GM18505 (cell line): ENCODE measurements at regions not wholly inside any gene's neighbourhood (a gene's known extent, or its start where the extent isn't known, plus 50 kb on each side); places are given as distances from the start of the nearest gene placed in this dataset.

Experiments used
- ATAC-seq: cut with Tn5 transposase; IDR thresholded peaks from one replicate; pipeline ENCODE4 v1.9.1; 2021; ENCODE audit not compliant: unreplicated experiment
- POLR2A ChIP-seq: IDR thresholded peaks from 4 replicates; pipeline ENCODE4 v1.6.1; 2011; ENCODE audit warnings: borderline replicate concordance; ENCODE audit not compliant: insufficient read depth, insufficient read length; ENCODE audit errors: extremely low read depth

DNA sequence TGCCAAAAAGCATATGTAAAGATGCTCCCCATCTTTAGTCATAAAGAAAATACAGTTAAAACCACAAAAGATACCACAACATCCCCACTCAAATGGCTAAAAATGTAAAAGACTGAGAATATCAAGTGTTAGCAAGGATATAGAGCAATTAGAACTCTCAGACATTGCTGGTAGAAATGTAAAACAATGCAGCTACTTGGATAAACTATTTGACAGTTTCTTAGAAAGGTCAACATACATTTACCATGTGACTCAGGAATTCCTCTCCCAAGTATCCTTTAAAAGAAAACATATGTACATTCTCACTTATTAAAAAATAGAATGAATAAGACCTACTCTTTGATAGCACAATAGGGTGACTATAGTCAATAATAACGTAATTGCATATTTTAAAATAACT, 173.7 kb downstream of the HNRNPD start:
- no peak for TF ChIP-seq POLR2A
- ATAC-seq = no peak

DNA sequence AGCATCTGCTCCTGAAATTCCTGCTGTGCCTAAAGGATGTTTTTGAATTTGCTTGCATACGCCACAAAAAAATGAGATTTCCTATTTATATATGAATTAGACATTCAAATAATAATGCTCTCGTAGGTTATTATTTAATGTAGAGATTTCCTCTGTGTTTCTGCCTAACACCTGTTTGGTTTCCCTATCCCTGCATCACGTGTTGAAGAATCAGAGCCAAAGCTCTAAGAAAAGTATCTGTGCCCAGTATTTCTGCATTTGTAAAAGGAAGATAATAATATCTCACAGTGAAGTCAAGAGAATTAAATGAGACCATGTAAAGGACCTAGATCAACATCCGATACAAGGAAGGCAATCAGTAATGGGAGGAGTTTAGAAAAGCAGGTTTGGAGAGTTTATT, 179.5 kb downstream of the HNRNPD start:
- TF ChIP-seq POLR2A = no peak
- no peak for ATAC-seq

DNA sequence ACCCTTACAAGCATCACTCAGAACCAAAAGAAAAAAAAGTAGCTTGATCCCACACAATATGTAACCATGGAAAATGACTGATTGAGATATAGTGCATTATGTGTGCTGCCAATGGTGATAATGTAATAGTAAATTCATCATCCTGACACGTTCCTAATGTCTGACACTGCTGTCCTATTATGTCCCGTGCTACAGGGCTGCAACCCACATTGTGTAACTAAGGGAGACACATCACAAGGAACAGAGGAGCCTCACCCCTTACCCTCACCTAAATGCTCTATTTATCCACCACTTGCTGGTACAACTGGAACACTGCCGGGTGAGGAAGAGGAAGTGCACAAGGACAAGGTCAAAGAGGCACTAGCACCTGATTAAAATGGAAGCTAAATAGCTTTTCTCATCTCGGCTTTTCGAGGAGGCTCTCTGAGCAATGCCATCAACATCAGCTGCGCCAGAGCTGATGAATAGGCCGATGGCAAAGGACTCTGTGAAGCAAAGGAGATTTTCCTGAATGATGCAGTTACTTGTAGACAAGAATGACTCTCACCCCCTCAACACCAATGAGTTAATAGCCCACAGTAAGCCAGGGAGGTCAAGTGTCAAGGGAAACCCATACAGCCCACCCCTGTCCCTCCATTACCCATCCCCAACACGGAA, 181.6 kb downstream of the HNRNPD start:
- no peak for ATAC-seq
- TF ChIP-seq POLR2A = no peak

DNA sequence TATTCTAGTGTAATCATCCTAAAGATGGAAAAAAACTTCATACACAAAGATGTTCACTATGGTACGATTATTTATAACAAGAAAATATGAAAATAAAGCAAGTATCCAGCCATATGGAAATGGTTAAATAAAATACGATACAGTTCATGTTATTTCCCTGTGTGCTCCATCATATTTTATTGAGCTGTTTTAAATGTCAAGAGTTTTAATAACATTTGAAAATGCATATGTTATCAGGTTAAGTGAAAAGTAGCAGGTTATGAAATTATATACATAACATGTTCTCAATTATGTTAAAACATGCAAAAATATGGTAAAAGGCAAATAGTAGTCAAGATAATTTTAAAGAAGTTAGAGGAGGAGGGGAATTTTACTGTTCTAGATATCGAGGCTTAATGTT, 192.0 kb downstream of the HNRNPD start:
- no peak for ATAC-seq
- no peak for TF ChIP-seq POLR2A

DNA sequence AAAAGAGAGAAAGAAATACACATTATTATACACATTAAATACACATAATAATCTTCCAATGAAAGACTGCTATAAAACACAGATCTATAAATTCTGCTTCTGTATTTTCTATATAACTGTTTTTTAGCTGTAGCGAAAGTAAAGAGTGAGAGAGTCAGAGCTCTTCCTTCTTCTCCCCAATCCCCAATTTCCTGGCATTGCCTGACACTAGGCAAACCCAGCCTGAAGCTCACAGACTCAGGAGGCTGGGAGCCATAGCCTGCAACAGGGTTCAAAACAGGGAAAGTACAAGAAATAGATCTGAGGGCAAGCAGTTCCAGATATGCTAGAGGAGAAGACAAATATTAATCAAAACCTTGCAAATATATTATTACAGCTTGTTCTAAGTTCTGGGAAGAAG, 201.6 kb downstream of the HNRNPD start:
- no peak for ATAC-seq
- no peak for TF ChIP-seq POLR2A

DNA sequence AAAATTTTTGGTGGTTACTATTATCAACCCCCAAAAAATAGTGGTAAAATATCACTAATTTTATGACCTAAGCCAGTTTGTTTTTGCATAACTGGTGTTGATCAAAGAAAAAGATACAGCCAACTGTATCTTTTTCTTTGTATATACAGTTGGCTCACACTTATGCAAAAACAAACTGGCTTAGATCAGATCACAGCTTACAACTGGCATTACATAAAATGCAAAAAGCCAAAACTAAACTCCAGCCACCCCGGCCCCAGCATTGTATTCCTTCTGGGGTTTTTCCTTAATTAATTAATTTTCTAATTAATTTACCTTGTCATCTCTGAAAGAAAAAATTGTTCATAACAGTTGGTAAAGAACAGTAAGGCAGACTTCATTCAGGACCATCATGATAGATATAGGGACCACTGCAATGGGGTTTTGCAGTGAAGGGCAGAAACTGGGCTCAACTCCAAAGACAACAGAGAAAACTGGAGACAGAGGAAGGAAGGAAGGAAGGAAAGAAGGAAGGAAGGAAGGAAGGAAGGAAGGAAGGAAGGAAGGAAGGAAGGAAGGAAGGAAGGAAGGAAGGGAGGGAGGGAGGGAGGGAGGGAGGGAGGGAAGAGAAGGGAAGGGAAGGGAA, 202.1 kb downstream of the HNRNPD start:
- ATAC-seq = no peak

DNA sequence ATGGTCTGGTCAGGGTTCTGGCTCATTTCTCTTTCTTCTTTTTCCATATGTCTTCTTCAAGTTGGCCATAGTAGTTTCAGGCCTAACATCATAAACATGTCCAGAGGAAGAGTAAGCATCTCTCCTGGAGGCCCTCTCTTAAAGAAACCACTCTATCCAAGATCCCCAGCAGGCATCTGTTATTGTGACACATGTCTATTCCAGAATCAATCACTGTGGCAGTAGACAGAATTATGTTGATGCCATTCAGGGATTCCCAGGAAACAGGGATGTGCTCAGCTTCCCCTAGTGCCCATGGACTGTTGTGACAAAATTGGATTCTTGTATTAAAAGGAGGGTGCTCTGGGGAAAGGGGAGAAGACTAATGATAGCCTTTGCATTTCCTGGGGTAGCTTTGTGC, 224.0 kb downstream of the HNRNPD start:
- no peak for ATAC-seq
- TF ChIP-seq POLR2A = no peak

More for the DNA sequence above, 202.1 kb downstream of the HNRNPD start:
- no peak for TF ChIP-seq POLR2A

DNA sequence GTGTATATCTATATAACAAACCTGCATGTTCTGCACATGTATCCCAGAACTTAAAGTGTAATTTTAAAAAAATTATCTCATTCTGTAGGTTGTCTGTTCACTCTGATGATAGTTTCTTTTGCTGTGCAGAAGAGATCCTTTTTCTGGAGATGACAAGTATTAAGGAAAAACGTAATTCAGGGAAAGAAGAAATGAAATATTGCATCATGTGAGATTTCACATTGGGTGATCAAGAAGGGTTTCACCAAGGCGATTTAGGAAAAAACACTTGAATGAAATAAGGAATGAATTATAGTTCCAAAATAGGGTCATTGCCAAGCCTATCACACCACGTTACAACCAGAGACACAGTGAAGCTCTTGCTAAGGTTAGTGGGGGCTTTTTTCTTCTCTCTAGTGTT, 227.9 kb downstream of the HNRNPD start:
- no peak for TF ChIP-seq POLR2A
- ATAC-seq = no peak

DNA sequence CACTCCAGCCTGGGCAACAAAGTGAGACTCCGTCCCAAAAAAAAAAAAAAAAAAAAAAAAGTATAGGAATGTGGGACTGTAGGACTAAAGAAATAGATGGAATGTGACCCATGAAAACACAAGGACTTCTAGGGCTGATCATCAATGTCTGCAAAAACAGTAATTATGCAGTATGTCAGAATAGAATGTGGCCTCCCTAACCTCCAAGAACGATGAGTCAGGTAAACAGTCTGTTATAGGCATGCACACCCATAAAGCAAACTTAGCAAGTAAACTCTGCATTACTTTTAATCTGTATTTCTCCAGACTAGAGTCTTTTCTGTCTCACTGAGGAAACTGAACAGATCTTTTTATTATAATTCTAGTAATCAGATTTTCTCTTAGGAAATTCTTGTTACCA, 233.4 kb downstream of the HNRNPD start:
- no peak for ATAC-seq
- no peak for TF ChIP-seq POLR2A

DNA sequence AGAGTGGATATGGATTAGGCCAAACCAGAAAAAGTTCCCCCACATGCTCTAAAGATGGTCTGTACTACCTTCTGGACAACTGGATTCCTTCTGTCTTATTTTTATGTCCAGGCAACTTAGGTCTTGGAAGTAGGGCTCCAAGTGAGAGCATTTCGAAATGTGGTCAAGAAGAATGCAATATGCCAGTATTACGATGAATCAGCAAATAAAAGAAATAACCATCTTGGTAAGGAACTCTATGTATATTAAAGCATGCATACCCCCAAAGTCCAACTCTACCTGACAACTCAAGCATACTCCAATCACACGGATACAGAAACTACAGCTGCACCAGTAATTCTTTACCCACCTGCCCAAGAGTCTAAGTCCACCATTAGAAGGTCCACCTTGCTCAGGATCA, 234.5 kb downstream of the HNRNPD start:
- TF ChIP-seq POLR2A = no peak
- ATAC-seq = no peak

DNA sequence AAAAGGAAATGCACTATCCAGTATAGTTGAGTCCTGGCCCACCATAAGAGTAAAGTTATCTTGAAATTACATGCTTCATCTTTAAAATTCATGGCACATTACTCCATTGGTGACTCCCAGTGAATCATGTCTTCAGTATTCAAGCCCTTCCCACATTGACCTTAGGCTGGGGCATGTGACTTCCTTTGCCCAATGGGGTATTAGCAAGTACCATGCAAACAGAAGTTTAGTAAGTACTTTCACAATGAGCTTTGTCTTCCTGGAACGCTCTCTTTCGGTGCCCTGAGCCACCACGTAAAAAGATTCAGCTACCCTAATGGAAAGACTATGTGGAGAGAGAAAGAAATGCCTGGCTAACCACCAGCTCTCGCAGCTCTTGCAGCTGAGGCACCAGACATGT, 235.4 kb downstream of the HNRNPD start:
- no peak for ATAC-seq
- no peak for TF ChIP-seq POLR2A

DNA sequence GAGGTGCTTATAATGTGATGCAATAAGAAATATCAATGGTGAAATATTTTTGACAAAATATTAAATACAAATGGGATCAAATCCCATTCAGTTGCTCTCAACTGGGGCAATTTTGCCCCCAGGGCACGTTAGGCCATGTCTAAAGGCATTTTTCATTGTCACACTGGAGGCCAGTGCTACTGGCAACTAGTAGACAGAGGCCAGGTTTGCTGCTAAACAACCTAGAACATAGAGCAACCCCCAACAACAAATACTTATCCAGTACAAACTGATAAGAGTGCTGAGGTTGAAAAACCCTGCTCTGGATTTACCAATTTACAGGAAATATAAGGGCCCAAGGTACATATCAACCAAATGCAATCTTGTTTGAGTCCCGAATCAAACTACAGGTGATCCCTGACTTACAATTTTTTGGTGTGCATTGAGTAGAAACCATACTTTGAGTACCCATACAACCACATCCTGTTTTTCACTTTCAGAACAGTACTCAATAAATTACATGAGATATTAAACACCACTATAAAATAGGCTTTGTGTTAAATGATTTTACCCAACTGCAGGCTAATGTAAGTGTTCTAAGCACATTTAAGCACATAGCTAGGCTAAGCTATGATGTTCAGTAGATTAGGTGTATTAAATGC, 237.5 kb downstream of the HNRNPD start:
- no peak for TF ChIP-seq POLR2A
- no peak for ATAC-seq

DNA sequence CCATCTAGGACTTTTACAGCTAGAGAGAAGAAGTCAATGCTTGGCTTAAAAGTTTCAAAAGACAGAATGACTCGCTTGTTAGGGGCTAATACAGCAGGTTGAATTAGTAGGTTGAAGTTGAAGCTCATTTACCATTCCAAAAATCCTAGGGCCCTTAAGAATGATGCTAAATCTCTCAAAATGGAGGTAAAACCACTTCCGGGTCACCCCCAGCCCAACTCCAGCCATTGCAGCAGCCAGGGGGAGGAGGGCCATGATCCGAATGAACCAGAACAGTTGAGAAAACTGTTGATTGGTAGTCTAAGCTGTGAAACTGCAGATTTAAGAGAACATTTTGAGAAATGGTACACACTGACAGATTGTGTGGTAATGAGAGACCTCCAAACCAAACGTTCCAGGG, 245.4 kb downstream of the HNRNPD start:
- no peak for TF ChIP-seq POLR2A
- no peak for ATAC-seq

DNA sequence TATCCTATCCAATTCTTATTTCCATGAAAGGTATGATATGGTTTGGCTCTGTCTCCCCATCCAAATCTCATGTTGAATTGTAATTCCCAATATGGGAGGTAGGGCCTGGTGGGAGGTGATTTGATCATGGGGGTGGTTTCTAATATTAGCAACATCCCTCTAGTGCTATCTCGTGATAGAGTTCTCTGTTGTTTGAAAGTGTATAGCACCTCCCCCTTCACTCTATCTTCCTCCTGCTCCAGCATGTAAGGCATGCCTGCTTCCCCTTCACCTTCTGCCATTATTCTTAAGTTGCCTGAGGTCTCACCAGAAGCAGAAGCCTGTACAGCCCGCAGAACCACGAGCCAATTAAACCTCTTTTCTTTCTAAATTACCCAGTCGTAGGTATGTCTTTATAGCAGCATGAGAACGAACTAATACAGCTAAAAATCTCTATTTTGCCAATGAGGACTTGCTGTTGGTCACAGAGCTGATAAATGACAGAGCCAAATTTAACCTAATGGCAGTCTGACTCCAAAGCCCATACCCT, 247.2 kb downstream of the HNRNPD start:
- ATAC-seq = no peak
- no peak for TF ChIP-seq POLR2A
